ENCODE measurements at regions not wholly inside any gene's neighbourhood (a gene's known extent, or its start where the extent isn't known, plus 50 kb on each side); places are given as distances from the start of the nearest gene placed in this dataset.

DNA sequence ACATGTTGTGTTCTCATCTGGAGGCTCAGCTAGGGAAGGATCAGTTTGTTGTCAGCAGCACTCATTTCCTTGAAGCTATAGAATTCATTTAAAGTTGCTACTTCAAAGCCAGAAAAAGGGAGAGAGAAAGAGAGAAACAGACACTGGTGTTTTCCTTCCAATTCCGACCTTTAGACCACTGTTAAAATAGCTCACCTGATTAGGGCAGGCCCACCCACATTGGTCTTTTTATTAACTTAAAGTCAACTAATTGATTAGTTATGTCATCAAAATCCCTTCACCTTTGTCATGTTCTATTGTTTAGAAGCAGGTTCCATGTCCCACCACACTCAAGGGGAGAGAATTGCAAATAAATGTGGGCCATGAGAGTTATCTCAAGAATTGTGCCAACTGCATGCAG, 560.2 kb downstream of the PCDH17 start:
- TF ChIP-seq SP1 (IDR thresholded peaks at IDR 0.05) (no peak), EGR1 (IDR thresholded peaks at IDR 0.05; ENCODE audit: low read depth in 2 of 2) (no peak), HNF4A (conservative IDR thresholded peaks at IDR 0.05) (no peak), YY1 (IDR thresholded peaks at IDR 0.05) (no peak), HNF4G (IDR thresholded peaks at IDR 0.05) (no peak), TAF1 (conservative IDR thresholded peaks at IDR 0.05) (no peak), RXRA (IDR thresholded peaks at IDR 0.05) (no peak), JUND (IDR thresholded peaks at IDR 0.05) (no peak), FOXA1 (IDR thresholded peaks at IDR 0.05) (no peak)
- TF ChIP-seq, protein P1, sequence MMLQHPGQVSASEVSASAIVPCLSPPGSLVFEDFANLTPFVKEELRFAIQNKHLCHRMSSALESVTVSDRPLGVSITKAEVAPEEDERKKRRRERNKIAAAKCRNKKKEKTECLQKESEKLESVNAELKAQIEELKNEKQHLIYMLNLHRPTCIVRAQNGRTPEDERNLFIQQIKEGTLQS (IDR thresholded peaks at IDR 0.05) = no peak
- TF ChIP-seq, protein P2, sequence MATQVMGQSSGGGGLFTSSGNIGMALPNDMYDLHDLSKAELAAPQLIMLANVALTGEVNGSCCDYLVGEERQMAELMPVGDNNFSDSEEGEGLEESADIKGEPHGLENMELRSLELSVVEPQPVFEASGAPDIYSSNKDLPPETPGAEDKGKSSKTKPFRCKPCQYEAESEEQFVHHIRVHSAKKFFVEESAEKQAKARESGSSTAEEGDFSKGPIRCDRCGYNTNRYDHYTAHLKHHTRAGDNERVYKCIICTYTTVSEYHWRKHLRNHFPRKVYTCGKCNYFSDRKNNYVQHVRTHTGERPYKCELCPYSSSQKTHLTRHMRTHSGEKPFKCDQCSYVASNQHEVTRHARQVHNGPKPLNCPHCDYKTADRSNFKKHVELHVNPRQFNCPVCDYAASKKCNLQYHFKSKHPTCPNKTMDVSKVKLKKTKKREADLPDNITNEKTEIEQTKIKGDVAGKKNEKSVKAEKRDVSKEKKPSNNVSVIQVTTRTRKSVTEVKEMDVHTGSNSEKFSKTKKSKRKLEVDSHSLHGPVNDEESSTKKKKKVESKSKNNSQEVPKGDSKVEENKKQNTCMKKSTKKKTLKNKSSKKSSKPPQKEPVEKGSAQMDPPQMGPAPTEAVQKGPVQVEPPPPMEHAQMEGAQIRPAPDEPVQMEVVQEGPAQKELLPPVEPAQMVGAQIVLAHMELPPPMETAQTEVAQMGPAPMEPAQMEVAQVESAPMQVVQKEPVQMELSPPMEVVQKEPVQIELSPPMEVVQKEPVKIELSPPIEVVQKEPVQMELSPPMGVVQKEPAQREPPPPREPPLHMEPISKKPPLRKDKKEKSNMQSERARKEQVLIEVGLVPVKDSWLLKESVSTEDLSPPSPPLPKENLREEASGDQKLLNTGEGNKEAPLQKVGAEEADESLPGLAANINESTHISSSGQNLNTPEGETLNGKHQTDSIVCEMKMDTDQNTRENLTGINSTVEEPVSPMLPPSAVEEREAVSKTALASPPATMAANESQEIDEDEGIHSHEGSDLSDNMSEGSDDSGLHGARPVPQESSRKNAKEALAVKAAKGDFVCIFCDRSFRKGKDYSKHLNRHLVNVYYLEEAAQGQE (IDR thresholded peaks at IDR 0.05) = no peak
- TF ChIP-seq, protein P3, sequence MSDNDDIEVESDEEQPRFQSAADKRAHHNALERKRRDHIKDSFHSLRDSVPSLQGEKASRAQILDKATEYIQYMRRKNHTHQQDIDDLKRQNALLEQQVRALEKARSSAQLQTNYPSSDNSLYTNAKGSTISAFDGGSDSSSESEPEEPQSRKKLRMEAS (IDR thresholded peaks at IDR 0.05) = no peak
- no peaks in the 10 kb centered on the region for H3K4me1 ChIP-seq (ENCODE audit: control insufficient read depth in 4 of 4, insufficient read depth in 4 of 4, low read length in 3 of 4)
- H3K36me3 ChIP-seq (ENCODE audit: control insufficient read depth in 4 of 4, insufficient read depth in 3 of 4, low read depth in 1 of 4, low read length in 3 of 4) = no peaks in the 10 kb centered on the region
- WGBS = 66% methylated on average over 1 of the region's 1 CpG
- H3K9me3 ChIP-seq (ENCODE audit: control insufficient read depth in 4 of 4, low read length in 3 of 4) = no peaks in the 10 kb centered on the region
- no peak for DNase-seq (ENCODE audit: low spot score)
- H3K9ac ChIP-seq (ENCODE audit: low read depth in 1 of 2, low read length in 2 of 2) = no peak overlapping the region
- H3K4me3 ChIP-seq (ENCODE audit: low read depth in 1 of 3, low read length in 3 of 3) = no peak overlapping the region
- no peaks in the 10 kb centered on the region for H3K27me3 ChIP-seq (ENCODE audit: control insufficient read depth in 4 of 4, insufficient read depth in 4 of 4, low read length in 3 of 4)
- H3K27ac ChIP-seq (ENCODE audit: low read depth in 1 of 2, low read length in 2 of 2) = no peak overlapping the region

DNA sequence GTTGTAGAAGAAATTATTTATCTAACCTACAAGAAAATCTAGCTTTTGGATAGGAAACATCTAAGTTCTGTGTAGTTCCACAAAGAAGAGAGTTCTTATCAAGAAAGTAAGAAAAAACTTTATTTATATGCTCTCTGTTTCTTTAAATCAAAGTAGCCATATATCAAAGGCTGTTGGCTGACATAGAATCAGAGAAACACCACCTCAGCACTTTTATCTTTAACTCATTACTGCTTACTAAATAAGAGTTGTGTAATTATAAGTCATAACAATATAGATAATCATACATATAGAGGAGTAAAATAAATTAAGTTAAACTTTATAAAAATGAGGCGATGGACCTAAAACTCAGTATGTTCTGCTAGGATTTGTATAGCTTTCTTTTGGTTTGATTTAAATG, 570.6 kb downstream of the PCDH17 start:
- Histone ChIP-seq H3K4me3 (ENCODE audit: low read depth in 1 of 3, low read length in 3 of 3) (no peak overlapping the region), H3K27ac (ENCODE audit: low read depth in 1 of 2, low read length in 2 of 2) (no peak overlapping the region), H3K4me1 (ENCODE audit: control insufficient read depth in 4 of 4, insufficient read depth in 4 of 4, low read length in 3 of 4) (no peaks in the 10 kb centered on the region), H3K9ac (ENCODE audit: low read depth in 1 of 2, low read length in 2 of 2) (no peak overlapping the region), H3K9me3 (ENCODE audit: control insufficient read depth in 4 of 4, low read length in 3 of 4) (no peaks in the 10 kb centered on the region), H3K36me3 (ENCODE audit: control insufficient read depth in 4 of 4, insufficient read depth in 3 of 4, low read depth in 1 of 4, low read length in 3 of 4) (no peaks in the 10 kb centered on the region), H3K27me3 (ENCODE audit: control insufficient read depth in 4 of 4, insufficient read depth in 4 of 4, low read length in 3 of 4) (no peaks in the 10 kb centered on the region)
- 92% methylated on average over 1 of the region's 1 CpG for WGBS
- TF ChIP-seq EGR1 (IDR thresholded peaks at IDR 0.05; ENCODE audit: low read depth in 2 of 2) = no peak
- TF ChIP-seq, protein P4, sequence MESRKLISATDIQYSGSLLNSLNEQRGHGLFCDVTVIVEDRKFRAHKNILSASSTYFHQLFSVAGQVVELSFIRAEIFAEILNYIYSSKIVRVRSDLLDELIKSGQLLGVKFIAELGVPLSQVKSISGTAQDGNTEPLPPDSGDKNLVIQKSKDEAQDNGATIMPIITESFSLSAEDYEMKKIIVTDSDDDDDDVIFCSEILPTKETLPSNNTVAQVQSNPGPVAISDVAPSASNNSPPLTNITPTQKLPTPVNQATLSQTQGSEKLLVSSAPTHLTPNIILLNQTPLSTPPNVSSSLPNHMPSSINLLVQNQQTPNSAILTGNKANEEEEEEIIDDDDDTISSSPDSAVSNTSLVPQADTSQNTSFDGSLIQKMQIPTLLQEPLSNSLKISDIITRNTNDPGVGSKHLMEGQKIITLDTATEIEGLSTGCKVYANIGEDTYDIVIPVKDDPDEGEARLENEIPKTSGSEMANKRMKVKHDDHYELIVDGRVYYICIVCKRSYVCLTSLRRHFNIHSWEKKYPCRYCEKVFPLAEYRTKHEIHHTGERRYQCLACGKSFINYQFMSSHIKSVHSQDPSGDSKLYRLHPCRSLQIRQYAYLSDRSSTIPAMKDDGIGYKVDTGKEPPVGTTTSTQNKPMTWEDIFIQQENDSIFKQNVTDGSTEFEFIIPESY (IDR thresholded peaks at IDR 0.05) = no peak
- no peak for TF ChIP-seq TAF1 (conservative IDR thresholded peaks at IDR 0.05)
- TF ChIP-seq, protein P5, sequence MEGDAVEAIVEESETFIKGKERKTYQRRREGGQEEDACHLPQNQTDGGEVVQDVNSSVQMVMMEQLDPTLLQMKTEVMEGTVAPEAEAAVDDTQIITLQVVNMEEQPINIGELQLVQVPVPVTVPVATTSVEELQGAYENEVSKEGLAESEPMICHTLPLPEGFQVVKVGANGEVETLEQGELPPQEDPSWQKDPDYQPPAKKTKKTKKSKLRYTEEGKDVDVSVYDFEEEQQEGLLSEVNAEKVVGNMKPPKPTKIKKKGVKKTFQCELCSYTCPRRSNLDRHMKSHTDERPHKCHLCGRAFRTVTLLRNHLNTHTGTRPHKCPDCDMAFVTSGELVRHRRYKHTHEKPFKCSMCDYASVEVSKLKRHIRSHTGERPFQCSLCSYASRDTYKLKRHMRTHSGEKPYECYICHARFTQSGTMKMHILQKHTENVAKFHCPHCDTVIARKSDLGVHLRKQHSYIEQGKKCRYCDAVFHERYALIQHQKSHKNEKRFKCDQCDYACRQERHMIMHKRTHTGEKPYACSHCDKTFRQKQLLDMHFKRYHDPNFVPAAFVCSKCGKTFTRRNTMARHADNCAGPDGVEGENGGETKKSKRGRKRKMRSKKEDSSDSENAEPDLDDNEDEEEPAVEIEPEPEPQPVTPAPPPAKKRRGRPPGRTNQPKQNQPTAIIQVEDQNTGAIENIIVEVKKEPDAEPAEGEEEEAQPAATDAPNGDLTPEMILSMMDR (IDR thresholded peaks at IDR 0.05; ENCODE audit: low read depth, low read length, missing input control) = no peak
- TF ChIP-seq, protein P3 (IDR thresholded peaks at IDR 0.05) = no peak
- TF ChIP-seq RAD21 (IDR thresholded peaks at IDR 0.05) = no peak
- no peak for DNase-seq (ENCODE audit: low spot score)
